ENCODE measurements at regions not wholly inside any gene's neighbourhood (a gene's known extent, or its start where the extent isn't known, plus 50 kb on each side); places are given as distances from the start of the nearest gene placed in this dataset.
"Not testable (repeated sequence)": the region's sequence is repeated elsewhere in the genome, so short reads cannot be mapped to it uniquely, and the experiment has no call there.

- no peak for DNase-seq
- intact Hi-C loops (cut with DNase I) = no loop called here
These were observed 86.9 kb downstream of the CRYGS start for GRCh38 chr3:186457236-186457635.

GRCh38 chr3:186456731-186457191 lies 87.4 kb downstream of the CRYGS start:
- intact Hi-C loops (cut with DNase I) = no loop called here
- no peak for DNase-seq

- intact Hi-C loops (cut with DNase I) = no loop called here
- no peak for DNase-seq
These were observed 89.1 kb downstream of the CRYGS start for GRCh38 chr3:186454881-186455703.

- intact Hi-C loops (cut with DNase I) = no loop called here
These were observed 90.6 kb downstream of the CRYGS start for GRCh38 chr3:186453531-186453930.

GRCh38 chr3:186452517-186452916 lies 90.5 kb upstream of the DGKG start:
- intact Hi-C loops (cut with DNase I) = no loop called here
- no peak for DNase-seq

More at GRCh38 chr3:186453531-186453930, 90.6 kb downstream of the CRYGS start:
- DNase-seq = no peak

- intact Hi-C loops (cut with DNase I) = no loop called here
- no peak for DNase-seq
These were observed 89.3 kb upstream of the DGKG start for GRCh38 chr3:186451371-186451770.

GRCh38 chr3:186444974-186445373 lies 82.9 kb upstream of the DGKG start:
- intact Hi-C loops (cut with DNase I) = no loop called here

GRCh38 chr3:186444288-186444687 lies 82.3 kb upstream of the DGKG start:
- intact Hi-C loops (cut with DNase I) = no loop called here
- no peak for DNase-seq

More at GRCh38 chr3:186444974-186445373, 82.9 kb upstream of the DGKG start:
- no peak for DNase-seq

GRCh38 chr3:186442979-186443378 lies 80.9 kb upstream of the DGKG start:
- DNase-seq; intact Hi-C loops (cut with DNase I): not testable (repeated sequence)

- no peak for DNase-seq
- intact Hi-C loops (cut with DNase I) = no loop called here
These were observed 80.1 kb upstream of the DGKG start for GRCh38 chr3:186442162-186442561.

- DNase-seq = no peak
- intact Hi-C loops (cut with DNase I) = no loop called here
These were observed 78.9 kb upstream of the DGKG start for GRCh38 chr3:186440891-186441290.

- no peak for DNase-seq
- intact Hi-C loops (cut with DNase I) = no loop called here
These were observed 77.7 kb upstream of the DGKG start for GRCh38 chr3:186439725-186440124.

- DNase-seq; intact Hi-C loops (cut with DNase I): not testable (repeated sequence)
These were observed 73.3 kb upstream of the DGKG start for GRCh38 chr3:186435332-186435731.

- intact Hi-C loops (cut with DNase I) = no loop called here
- DNase-seq = no peak
These were observed 71.1 kb upstream of the DGKG start for GRCh38 chr3:186432944-186433732.

GRCh38 chr3:186432189-186432588 lies 70.2 kb upstream of the DGKG start:
- DNase-seq = no peak
- intact Hi-C loops (cut with DNase I) = no loop called here

- intact Hi-C loops (cut with DNase I) = no loop called here
- peak in 5 of 42 donors; percentile 6 to 23 (median 15) for DNase-seq
These were observed 65.7 kb upstream of the DGKG start for GRCh38 chr3:186427627-186428281.

- intact Hi-C loops (cut with DNase I) = no loop called here
- DNase-seq = no peak
These were observed 64.0 kb upstream of the DGKG start for GRCh38 chr3:186425788-186426730.

- DNase-seq = no peak
- intact Hi-C loops (cut with DNase I) = no loop called here
These were observed 59.9 kb upstream of the DGKG start for GRCh38 chr3:186421946-186422345.
